ENCODE measurements at regions not wholly inside any gene's neighbourhood (a gene's known extent, or its start where the extent isn't known, plus 50 kb on each side); places are given as distances from the start of the nearest gene placed in this dataset.
A peak's percentile ranks its signal among the peaks of the same experiment; 100 is the strongest.

- no peaks in the 10 kb centered on the region for H3K9me3 Mint-ChIP-seq
- DNase-seq (no peak), ATAC-seq (no peak)
- H3K4me1 Mint-ChIP-seq: peaks cover 28% of the 10 kb centered on the region
- H3K36me3 Mint-ChIP-seq (ENCODE audit: low read depth): peaks cover 5% of the 10 kb centered on the region
- H3K27me3 Mint-ChIP-seq: no peaks in the 10 kb centered on the region
- H3K4me3 Mint-ChIP-seq: no peak overlapping the region
- no peak overlapping the region for H3K27ac Mint-ChIP-seq
Measured at GRCh38 chr12:92089559-92089958, 56.1 kb downstream of the BTG1 start.

DNA sequence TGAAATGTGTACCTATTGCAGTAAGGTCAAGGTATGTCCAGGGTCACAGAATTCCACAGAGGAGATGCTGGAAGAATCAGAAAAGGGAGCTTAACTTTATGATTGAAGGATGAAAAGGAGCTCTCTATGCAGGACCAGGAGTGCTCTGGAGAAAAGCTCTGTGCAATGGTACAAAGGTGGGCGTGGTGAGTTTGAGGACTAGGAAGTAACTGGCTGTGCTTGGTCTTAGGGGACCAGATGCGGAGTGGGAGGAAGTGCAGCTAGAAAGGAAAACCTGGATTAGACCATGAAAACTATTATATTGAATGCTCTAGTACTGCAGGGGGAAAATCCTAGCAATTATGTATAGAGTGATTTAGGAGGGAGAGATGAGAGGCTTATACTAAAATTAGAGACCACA, 56.8 kb downstream of the BTG1 start:
- H3K4me3 Mint-ChIP-seq: no peak overlapping the region
- no peak for ATAC-seq

DNA sequence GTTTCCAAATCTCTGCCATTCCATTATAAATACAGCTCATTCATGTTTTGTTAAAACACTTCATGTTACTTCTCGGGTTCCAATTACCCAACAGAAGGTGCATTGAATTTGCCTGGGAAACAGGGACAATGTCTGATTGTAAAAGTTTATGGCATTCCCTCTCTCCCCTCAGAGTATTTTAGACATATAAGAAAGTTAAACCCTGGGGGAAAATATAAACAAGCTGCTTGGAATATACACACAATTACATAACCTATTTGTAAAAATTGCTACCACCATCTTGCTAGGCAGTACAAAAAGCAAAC, 60.0 kb downstream of the BTG1 start:
- H3K4me3 Mint-ChIP-seq: no peak overlapping the region
- no peaks in the 10 kb centered on the region for H3K9me3 Mint-ChIP-seq
- ATAC-seq: no peak
- H3K27ac Mint-ChIP-seq: no peak overlapping the region
- no peaks in the 10 kb centered on the region for H3K27me3 Mint-ChIP-seq
- peaks cover 44% of the 10 kb centered on the region for H3K4me1 Mint-ChIP-seq
- H3K36me3 Mint-ChIP-seq (ENCODE audit: low read depth): no peaks in the 10 kb centered on the region
- no peak for DNase-seq

More for the DNA sequence above, 56.8 kb downstream of the BTG1 start:
- no peak overlapping the region for H3K27ac Mint-ChIP-seq
- H3K4me1 Mint-ChIP-seq: peaks cover 30% of the 10 kb centered on the region
- H3K27me3 Mint-ChIP-seq: no peaks in the 10 kb centered on the region
- H3K9me3 Mint-ChIP-seq: no peaks in the 10 kb centered on the region
- H3K36me3 Mint-ChIP-seq (ENCODE audit: low read depth): peaks cover 5% of the 10 kb centered on the region
- DNase-seq: no peak

- peak; percentile 38 for ATAC-seq
- no peaks in the 10 kb centered on the region for H3K27me3 Mint-ChIP-seq
Measured at GRCh38 chr12:92085040-92085735, 60.5 kb downstream of the BTG1 start.

DNA sequence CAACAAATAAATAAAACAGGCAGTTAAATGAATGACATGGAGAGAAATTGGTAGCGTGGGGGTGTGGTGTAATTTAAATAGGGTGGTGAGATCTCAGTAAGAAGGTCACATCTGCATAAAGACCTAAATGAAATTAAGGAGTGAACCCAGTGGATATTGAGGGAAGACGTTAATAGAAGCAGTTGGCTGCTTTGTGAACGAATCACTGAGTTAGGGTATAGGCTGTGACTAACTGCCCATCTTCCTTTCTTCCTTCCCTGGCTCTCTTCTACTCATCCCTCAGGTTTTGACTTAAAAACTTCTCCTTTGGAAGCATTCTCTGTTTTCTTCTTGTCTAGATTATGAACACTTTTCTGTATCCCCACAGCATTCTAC, 64.7 kb downstream of the BTG1 start:
- ATAC-seq: no peak
- H3K4me1 Mint-ChIP-seq: peaks cover 77% of the 10 kb centered on the region
- no peak overlapping the region for H3K4me3 Mint-ChIP-seq
- H3K27ac Mint-ChIP-seq: peak overlapping the region; percentile 80
- no peak for DNase-seq
- H3K36me3 Mint-ChIP-seq (ENCODE audit: low read depth): peaks cover 3% of the 10 kb centered on the region
- no peaks in the 10 kb centered on the region for H3K27me3 Mint-ChIP-seq
- no peaks in the 10 kb centered on the region for H3K9me3 Mint-ChIP-seq

More at GRCh38 chr12:92085040-92085735, 60.5 kb downstream of the BTG1 start:
- peaks cover 49% of the 10 kb centered on the region for H3K4me1 Mint-ChIP-seq
- H3K9me3 Mint-ChIP-seq: no peaks in the 10 kb centered on the region
- H3K36me3 Mint-ChIP-seq (ENCODE audit: low read depth): no peaks in the 10 kb centered on the region
- DNase-seq: no peak
- H3K4me3 Mint-ChIP-seq: no peak overlapping the region
- no peak overlapping the region for H3K27ac Mint-ChIP-seq

DNA sequence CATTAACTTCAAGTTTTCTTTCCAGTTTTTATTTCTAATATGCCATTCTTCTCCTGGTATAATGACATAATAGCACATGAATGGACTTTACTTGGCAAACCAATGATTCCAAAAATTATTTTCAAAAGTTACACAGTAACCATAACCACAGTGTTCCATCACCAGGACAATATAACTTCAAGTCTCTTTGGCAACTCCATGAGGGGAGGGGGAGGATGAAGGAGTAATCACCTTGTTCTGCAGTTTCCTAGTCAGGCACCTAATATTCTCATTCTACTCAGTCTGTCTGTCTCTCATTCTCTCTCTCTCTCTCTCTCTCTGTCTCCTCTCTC, 66.6 kb downstream of the BTG1 start:
- Mint-ChIP-seq H3K27ac (peak overlapping the region; percentile 95), H3K36me3 (ENCODE audit: low read depth) (peaks cover 3% of the 10 kb centered on the region), H3K4me3 (no peak overlapping the region), H3K27me3 (no peaks in the 10 kb centered on the region), H3K4me1 (peaks cover 77% of the 10 kb centered on the region), H3K9me3 (no peaks in the 10 kb centered on the region)
- no peak for DNase-seq
- no peak for ATAC-seq

DNA sequence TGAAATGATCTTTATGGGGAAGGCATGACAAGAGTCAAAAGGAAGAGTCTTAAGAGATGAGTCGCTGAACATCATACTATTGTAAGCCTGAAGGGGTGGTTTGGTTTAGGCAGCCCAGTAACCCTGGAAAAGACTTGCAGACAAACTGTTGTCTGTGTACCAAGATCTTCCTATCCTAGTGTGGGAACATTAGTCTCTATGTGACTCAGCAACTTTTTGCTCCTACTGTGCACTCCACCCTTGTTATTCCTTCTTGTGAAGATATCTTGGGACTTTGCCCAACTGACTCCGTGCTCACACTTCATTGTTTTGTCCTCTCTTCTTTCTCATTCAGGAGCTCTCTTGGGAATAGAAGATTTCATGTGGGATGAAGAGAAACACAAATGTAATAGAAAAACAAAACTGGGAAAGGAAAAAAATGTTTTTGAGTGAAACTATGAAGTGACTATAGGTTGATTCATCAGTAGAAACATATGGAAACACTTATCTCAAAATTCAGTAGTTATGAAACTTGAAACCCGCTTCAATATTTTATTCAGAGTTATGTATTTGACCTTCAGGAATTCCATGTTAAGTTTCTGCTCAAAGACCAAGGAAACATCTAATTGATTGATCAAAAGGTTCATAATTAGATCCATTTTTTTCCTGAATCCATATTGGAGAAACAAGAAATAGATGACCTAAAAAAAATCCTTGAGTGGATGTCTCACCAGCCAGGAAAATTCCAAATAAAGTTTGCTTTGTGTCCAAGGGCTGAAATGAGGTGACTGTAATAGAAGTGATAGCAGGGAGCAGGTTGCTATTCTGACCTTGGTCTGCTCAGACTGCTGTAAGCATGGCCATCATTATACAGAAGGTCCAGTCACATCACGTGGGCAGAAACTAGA, 67.2 kb downstream of the BTG1 start:
- peaks cover 3% of the 10 kb centered on the region for H3K36me3 Mint-ChIP-seq (ENCODE audit: low read depth)
- peaks cover 78% of the 10 kb centered on the region for H3K4me1 Mint-ChIP-seq
- ATAC-seq: peak; percentile 91
- peak overlapping the region; percentile 95 for H3K27ac Mint-ChIP-seq
- H3K9me3 Mint-ChIP-seq: no peaks in the 10 kb centered on the region
- H3K27me3 Mint-ChIP-seq: no peaks in the 10 kb centered on the region
- H3K4me3 Mint-ChIP-seq: peak overlapping the region; percentile 39
- no peak for DNase-seq

DNA sequence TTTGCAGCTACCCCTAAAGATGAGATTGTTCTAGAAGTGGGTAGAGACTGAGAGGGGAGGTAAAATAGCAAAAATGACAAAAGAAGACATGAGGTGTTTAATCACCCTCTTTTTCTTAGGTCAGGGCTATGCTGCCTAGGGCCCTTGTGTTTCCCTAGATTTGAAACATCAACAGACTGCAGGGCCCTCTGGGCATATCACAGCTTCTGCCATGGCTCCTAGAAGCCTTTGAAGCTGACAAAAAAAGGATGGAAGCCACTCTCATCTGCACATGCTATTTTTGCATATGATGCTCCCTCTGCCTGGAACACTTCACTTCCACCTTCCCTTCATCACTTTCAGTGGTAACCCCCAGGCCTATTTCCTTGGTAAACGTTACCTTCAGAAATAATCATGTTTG, 68.1 kb downstream of the BTG1 start:
- ATAC-seq (no peak), DNase-seq (no peak)
- peaks cover 86% of the 10 kb centered on the region for H3K4me1 Mint-ChIP-seq
- H3K27me3 Mint-ChIP-seq: no peaks in the 10 kb centered on the region
- peak overlapping the region; percentile 18 for H3K4me3 Mint-ChIP-seq
- H3K27ac Mint-ChIP-seq: peak overlapping the region; percentile 95
- H3K9me3 Mint-ChIP-seq: peaks cover 6% of the 10 kb centered on the region
- peaks cover 10% of the 10 kb centered on the region for H3K36me3 Mint-ChIP-seq (ENCODE audit: low read depth)

DNA sequence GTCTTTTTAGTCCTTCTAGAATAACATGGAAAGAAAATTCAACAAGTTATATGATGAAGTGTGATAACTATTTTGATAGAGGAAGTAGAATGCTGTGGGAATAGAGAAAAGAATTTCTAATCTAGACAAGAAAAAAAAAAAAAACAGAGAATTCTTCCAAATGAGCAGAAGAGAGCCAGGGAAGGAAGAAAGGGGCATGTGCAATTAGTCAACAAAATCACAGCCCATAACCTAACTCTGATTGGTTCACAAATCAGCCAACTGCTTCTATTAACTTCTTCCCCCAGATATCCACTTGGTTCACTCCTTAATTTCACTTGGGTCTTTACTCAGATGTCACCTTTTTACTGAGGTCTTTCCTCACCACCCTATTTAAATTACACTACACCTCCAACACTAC, 69.5 kb downstream of the BTG1 start:
- DNase-seq: no peak
- H3K27ac Mint-ChIP-seq: no peak overlapping the region
- ATAC-seq: no peak
- H3K9me3 Mint-ChIP-seq: peaks cover 10% of the 10 kb centered on the region
- H3K4me1 Mint-ChIP-seq: peaks cover 77% of the 10 kb centered on the region
- H3K36me3 Mint-ChIP-seq (ENCODE audit: low read depth): peaks cover 17% of the 10 kb centered on the region
- no peaks in the 10 kb centered on the region for H3K27me3 Mint-ChIP-seq
- H3K4me3 Mint-ChIP-seq: no peak overlapping the region

DNA sequence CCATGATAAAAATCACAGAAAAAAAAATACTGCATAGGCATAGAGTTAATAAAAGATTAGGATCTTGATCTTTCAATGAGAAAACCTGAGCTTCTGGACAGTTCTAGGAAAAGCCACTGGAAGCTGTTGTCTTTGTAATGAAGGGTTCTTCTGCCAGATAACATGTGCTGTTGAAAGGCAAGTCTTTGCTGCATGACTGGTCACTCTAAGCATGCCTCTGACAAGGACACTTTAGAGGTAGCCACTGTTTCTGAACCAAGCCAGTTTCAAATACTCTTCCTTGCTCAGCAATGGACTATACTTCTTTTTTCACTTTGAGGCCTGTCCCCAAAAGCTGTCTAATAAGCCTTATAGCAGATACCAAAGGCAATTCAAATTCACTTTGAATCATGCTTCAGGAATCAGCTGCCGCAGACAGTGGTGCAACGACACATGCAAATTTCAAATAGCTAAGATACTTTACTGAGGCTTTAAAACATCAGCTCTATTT, 70.2 kb downstream of the BTG1 start:
- Mint-ChIP-seq H3K4me1 (peaks cover 72% of the 10 kb centered on the region), H3K4me3 (no peak overlapping the region), H3K9me3 (peaks cover 10% of the 10 kb centered on the region), H3K36me3 (ENCODE audit: low read depth) (peaks cover 17% of the 10 kb centered on the region), H3K27ac (no peak overlapping the region), H3K27me3 (no peaks in the 10 kb centered on the region)
- DNase-seq (no peak), ATAC-seq (no peak)

DNA sequence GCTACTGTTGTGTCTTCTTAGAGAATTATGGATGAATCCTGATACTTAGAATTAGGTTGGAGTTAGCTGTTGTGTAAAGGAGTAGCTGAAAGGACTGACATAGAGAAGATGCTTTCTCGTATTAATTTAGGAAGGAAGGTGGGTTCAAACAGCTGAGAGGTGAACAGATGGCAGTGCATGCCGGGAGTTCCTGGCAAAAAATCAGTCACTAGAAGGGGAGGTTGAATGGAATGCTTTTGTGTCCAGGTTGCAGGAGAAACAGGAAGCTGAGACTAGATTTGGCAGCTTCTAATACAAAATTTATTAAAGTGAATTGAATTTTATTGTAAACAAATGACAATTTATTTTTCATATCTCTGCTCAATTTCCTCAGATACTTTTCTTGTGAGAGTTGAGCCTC, 70.8 kb downstream of the BTG1 start:
- no peaks in the 10 kb centered on the region for H3K27me3 Mint-ChIP-seq
- H3K4me1 Mint-ChIP-seq: peaks cover 69% of the 10 kb centered on the region
- no peak for ATAC-seq
- peaks cover 17% of the 10 kb centered on the region for H3K36me3 Mint-ChIP-seq (ENCODE audit: low read depth)
- no peak overlapping the region for H3K27ac Mint-ChIP-seq
- no peak for DNase-seq
- peaks cover 10% of the 10 kb centered on the region for H3K9me3 Mint-ChIP-seq
- no peak overlapping the region for H3K4me3 Mint-ChIP-seq

DNA sequence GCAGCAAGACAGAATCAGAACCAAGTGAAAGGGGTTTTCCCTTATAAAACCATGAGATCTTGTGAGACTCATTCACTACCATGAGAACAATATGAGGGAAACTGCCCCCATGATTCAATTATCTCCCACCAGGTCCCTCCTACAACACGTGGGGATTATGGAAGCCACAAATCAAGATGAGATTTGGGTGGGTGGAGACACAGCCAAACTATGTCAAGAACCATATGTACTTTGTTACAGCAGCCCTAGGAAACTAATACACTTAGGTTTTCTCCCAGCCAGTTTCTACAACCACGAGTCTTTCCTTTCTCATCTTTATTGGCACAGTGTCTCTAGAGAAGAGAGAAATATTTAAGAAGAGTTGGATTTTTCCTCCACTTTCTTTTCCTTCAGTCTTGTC, 72.6 kb downstream of the BTG1 start:
- no peak overlapping the region for H3K4me3 Mint-ChIP-seq
- H3K4me1 Mint-ChIP-seq: peaks cover 54% of the 10 kb centered on the region
- H3K27me3 Mint-ChIP-seq: no peaks in the 10 kb centered on the region
- peaks cover 10% of the 10 kb centered on the region for H3K9me3 Mint-ChIP-seq
- H3K27ac Mint-ChIP-seq: no peak overlapping the region
- ATAC-seq (peak; percentile 50), DNase-seq (no peak)
- H3K36me3 Mint-ChIP-seq (ENCODE audit: low read depth): peaks cover 17% of the 10 kb centered on the region

GRCh38 chr12:92072112-92072511, 73.5 kb downstream of the BTG1 start:
- H3K36me3 Mint-ChIP-seq (ENCODE audit: low read depth): peaks cover 15% of the 10 kb centered on the region
- no peak overlapping the region for H3K27ac Mint-ChIP-seq
- no peak for ATAC-seq
- H3K4me3 Mint-ChIP-seq: no peak overlapping the region
- no peaks in the 10 kb centered on the region for H3K27me3 Mint-ChIP-seq
- H3K4me1 Mint-ChIP-seq: peaks cover 45% of the 10 kb centered on the region
- DNase-seq: no peak
- H3K9me3 Mint-ChIP-seq: peaks cover 10% of the 10 kb centered on the region

- no peak for ATAC-seq
- Mint-ChIP-seq H3K9me3 (peaks cover 10% of the 10 kb centered on the region), H3K4me3 (no peak overlapping the region), H3K27ac (no peak overlapping the region), H3K27me3 (no peaks in the 10 kb centered on the region), H3K36me3 (ENCODE audit: low read depth) (peaks cover 14% of the 10 kb centered on the region), H3K4me1 (peaks cover 40% of the 10 kb centered on the region)
- no peak for DNase-seq
Measured at GRCh38 chr12:92070864-92071445, 74.7 kb downstream of the BTG1 start.
